Neural cell (in vitro differentiated cells): ENCODE measurements at regions not wholly inside any gene's neighbourhood (a gene's known extent, or its start where the extent isn't known, plus 50 kb on each side); places are given as distances from the start of the nearest gene placed in this dataset.

Experiments
- H2AFZ ChIP-seq: fragments of 200-600, 300-800 bp; sonication (generic), shearing (Covaris generic); 2 replicates; pipeline ENCODE4 v1.6.0; 2014; ENCODE audit warnings: low read depth, mild to moderate bottlenecking, antibody characterized with exemption, low read length, moderate library complexity
- H3F3A ChIP-seq: fragments of 200-600 bp; shearing (Covaris generic); 2 replicates; pipeline ENCODE4 v1.6.1; 2016; ENCODE audit warnings: mild to moderate bottlenecking, moderate library complexity, mixed read lengths, antibody characterized with exemption, low read length; ENCODE audit not compliant: insufficient read depth, poor library complexity, severe bottlenecking
- H3K27ac ChIP-seq: fragments of 200-600, 300-800 bp; sonication (generic), shearing (Covaris generic); 2 replicates; pipeline ENCODE4 v1.5.1; 2014; ENCODE audit warnings: mild to moderate bottlenecking, low read length, moderate library complexity
- H3K27me3 ChIP-seq: fragments of 300-800, 200-600 bp; sonication (generic), shearing (Covaris generic); 2 replicates; pipeline ENCODE4 v1.6.0; 2014; ENCODE audit warnings: mild to moderate bottlenecking, low read depth, low read length, moderate library complexity; ENCODE audit not compliant: insufficient read depth
- H3K36me3 ChIP-seq: fragments of 300-800, 200-600 bp; sonication (generic), shearing (Covaris generic); 2 replicates; pipeline ENCODE4 v1.5.1; 2014; ENCODE audit warnings: mild to moderate bottlenecking, antibody characterized with exemption, low read length, moderate library complexity; ENCODE audit not compliant: insufficient read depth
- H3K4me2 ChIP-seq: fragments of 300-800, 200-600 bp; sonication (generic), shearing (Covaris generic); 2 replicates; pipeline ENCODE4 v1.6.0; 2014; ENCODE audit warnings: mild to moderate bottlenecking, low read length
- H3K4me3 ChIP-seq: fragments of 300-800, 200-600 bp; sonication (generic), shearing (Covaris generic); 2 replicates; pipeline ENCODE4 v1.5.1; 2014; ENCODE audit warnings: mild to moderate bottlenecking, low read length, moderate library complexity
- H3K79me2 ChIP-seq: fragments of 200-600 bp; shearing (Covaris generic); replicated peaks from 2 replicates; pipeline ENCODE4 v1.6.0; 2014; ENCODE audit warnings: mild to moderate bottlenecking, low read length, moderate library complexity; ENCODE audit not compliant: insufficient read depth
- H3K9ac ChIP-seq: fragments of 300-800, 200-600 bp; sonication (generic), shearing (Covaris generic); 2 replicates; pipeline ENCODE4 v1.6.1; 2016; ENCODE audit warnings: mild to moderate bottlenecking, low read length, mixed read lengths
- H3K9me2 ChIP-seq: fragments of 200-600 bp; shearing (Covaris generic); 2 replicates; pipeline ENCODE4 v1.6.1; 2016; ENCODE audit warnings: mild to moderate bottlenecking, low read length, mixed read lengths; ENCODE audit not compliant: insufficient read depth
- H3K9me3 ChIP-seq: fragments of 200-600, 300-800 bp; sonication (generic), shearing (Covaris generic); 2 replicates; pipeline ENCODE4 v1.6.1; 2016; ENCODE audit warnings: mild to moderate bottlenecking, mixed run types, low read length, moderate library complexity, mixed read lengths
- H4K20me1 ChIP-seq: fragments of 200-600 bp; shearing (Covaris generic); 2 replicates; pipeline ENCODE4 v1.6.1; 2016; ENCODE audit warnings: mild to moderate bottlenecking, mixed run types; ENCODE audit not compliant: insufficient read depth
- EP300 ChIP-seq: fragments of 450-650 bp; conservative IDR thresholded peaks from 2 replicates; pipeline ENCODE4 v1.6.1; 2014; ENCODE audit warnings: antibody characterized with exemption, mild to moderate bottlenecking, moderate library complexity; ENCODE audit not compliant: poor library complexity, severe bottlenecking
- EZH2 ChIP-seq: fragments of 200-600, 300-800 bp; shearing (Covaris generic), sonication (generic); IDR thresholded peaks from 2 replicates; pipeline ENCODE4 v1.6.1; 2014; ENCODE audit warnings: antibody characterized with exemption, low read length, borderline replicate concordance, mild to moderate bottlenecking; ENCODE audit not compliant: insufficient read depth, poor library complexity, severe bottlenecking
- MXI1 ChIP-seq: fragments of 450-650 bp; conservative IDR thresholded peaks from 2 replicates; pipeline ENCODE4 v1.6.1; 2014; ENCODE audit warnings: antibody characterized with exemption, mild to moderate bottlenecking; ENCODE audit not compliant: poor library complexity, severe bottlenecking
- POLR2AphosphoS5 ChIP-seq: IDR thresholded peaks from 2 replicates; pipeline ENCODE4 v1.6.1; 2012
- RAD21 ChIP-seq: fragments of 450-650 bp; conservative IDR thresholded peaks from 2 replicates; pipeline ENCODE4 v1.6.1; 2014; ENCODE audit warnings: antibody characterized with exemption, mild to moderate bottlenecking, moderate library complexity
- SMC3 ChIP-seq: fragments of 450-650 bp; conservative IDR thresholded peaks from 2 replicates; pipeline ENCODE4 v1.6.1; 2014; ENCODE audit warnings: antibody characterized with exemption, mild to moderate bottlenecking, moderate library complexity; ENCODE audit not compliant: poor library complexity
- TAF1 ChIP-seq: IDR thresholded peaks from 2 replicates; pipeline ENCODE4 v1.6.1; 2012; ENCODE audit warnings: low read depth
- TF ChIP-seq, protein P1 (sequence below): IDR thresholded peaks from 2 replicates; pipeline ENCODE4 v1.6.1; 2012; ENCODE audit warnings: borderline replicate concordance
- TF ChIP-seq, protein P2 (sequence below): fragments of 450-650 bp; IDR thresholded peaks from 2 replicates; pipeline ENCODE4 v1.5.1; 2014; ENCODE audit warnings: antibody characterized with exemption, mild to moderate bottlenecking, moderate library complexity; ENCODE audit not compliant: poor library complexity, severe bottlenecking

DNA sequence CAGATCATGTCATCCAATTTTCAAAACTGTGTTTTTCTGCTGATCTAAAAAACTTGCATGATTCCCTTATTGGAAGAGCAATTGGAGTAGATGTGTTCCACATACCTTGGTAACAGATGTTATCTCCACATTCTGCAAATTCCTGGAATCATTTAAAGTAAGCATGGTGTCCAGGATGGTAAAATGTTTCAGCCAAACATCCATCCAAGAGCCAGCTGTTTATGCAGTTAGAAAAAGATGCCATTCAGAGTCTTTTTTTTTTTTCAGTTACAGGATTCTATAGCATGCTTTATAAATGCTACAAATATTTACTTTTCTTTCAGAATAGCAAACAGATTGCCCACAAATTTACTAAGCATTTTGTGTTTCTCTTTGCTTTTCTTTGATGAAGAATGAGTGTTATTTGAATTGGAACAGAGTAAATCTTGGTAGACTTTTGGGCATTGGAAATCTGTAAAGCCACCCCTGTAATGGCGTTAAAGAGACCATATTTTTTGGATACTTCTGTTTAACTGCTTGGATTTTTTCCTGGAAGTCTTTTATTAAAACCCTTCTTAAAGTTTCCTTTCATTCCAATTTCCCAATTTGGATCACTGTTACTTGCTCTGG lies 149.8 kb downstream of the GNAT3 start:
- H4K20me1 ChIP-seq: no peaks in the 10 kb centered on the region
- H3K4me3 ChIP-seq: no peak overlapping the region
- no peak overlapping the region for H3K9ac ChIP-seq
- no peaks in the 10 kb centered on the region for H3K9me3 ChIP-seq
- no peaks in the 10 kb centered on the region for H3K36me3 ChIP-seq
- H3K9me2 ChIP-seq: no peaks in the 10 kb centered on the region
- no peaks in the 10 kb centered on the region for H3K79me2 ChIP-seq
- H3K4me2 ChIP-seq: no peak overlapping the region
- TF ChIP-seq RAD21 (no peak), MXI1 (no peak), EZH2 (no peak)
- H3K27me3 ChIP-seq: no peaks in the 10 kb centered on the region
- H3F3A ChIP-seq: no peaks in the 10 kb centered on the region
- H2AFZ ChIP-seq: no peak overlapping the region
- no peak overlapping the region for H3K27ac ChIP-seq

DNA sequence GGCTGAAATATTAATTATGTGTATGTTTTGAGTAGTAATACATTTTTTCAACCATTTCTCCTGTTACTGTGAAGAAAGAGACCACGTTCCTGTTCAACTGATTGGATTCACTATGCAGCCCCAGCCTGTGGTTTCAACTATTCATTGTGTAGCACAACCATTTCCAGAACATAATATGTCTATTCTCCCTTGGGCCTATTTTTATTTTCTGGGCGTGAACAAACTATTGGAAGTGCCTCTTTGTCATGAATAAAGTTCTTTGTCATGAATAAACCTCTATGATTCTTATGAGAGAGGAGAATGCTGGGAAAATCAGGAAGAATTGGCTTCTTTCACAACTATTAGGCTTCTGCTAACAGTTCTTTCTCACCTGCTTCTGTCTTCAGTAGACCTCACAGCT lies 152.4 kb downstream of the GNAT3 start:
- Histone ChIP-seq H3K36me3 (no peaks in the 10 kb centered on the region), H2AFZ (no peak overlapping the region), H3K4me2 (no peak overlapping the region)

More for the DNA sequence above, 152.4 kb downstream of the GNAT3 start:
- H3K27me3 ChIP-seq: no peaks in the 10 kb centered on the region
- TF ChIP-seq EP300 (no peak), RAD21 (no peak), TAF1 (no peak), POLR2AphosphoS5 (no peak), MXI1 (no peak), SMC3 (no peak), EZH2 (no peak)
- TF ChIP-seq, protein P1, sequence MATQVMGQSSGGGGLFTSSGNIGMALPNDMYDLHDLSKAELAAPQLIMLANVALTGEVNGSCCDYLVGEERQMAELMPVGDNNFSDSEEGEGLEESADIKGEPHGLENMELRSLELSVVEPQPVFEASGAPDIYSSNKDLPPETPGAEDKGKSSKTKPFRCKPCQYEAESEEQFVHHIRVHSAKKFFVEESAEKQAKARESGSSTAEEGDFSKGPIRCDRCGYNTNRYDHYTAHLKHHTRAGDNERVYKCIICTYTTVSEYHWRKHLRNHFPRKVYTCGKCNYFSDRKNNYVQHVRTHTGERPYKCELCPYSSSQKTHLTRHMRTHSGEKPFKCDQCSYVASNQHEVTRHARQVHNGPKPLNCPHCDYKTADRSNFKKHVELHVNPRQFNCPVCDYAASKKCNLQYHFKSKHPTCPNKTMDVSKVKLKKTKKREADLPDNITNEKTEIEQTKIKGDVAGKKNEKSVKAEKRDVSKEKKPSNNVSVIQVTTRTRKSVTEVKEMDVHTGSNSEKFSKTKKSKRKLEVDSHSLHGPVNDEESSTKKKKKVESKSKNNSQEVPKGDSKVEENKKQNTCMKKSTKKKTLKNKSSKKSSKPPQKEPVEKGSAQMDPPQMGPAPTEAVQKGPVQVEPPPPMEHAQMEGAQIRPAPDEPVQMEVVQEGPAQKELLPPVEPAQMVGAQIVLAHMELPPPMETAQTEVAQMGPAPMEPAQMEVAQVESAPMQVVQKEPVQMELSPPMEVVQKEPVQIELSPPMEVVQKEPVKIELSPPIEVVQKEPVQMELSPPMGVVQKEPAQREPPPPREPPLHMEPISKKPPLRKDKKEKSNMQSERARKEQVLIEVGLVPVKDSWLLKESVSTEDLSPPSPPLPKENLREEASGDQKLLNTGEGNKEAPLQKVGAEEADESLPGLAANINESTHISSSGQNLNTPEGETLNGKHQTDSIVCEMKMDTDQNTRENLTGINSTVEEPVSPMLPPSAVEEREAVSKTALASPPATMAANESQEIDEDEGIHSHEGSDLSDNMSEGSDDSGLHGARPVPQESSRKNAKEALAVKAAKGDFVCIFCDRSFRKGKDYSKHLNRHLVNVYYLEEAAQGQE: no peak
- TF ChIP-seq, protein P2, sequence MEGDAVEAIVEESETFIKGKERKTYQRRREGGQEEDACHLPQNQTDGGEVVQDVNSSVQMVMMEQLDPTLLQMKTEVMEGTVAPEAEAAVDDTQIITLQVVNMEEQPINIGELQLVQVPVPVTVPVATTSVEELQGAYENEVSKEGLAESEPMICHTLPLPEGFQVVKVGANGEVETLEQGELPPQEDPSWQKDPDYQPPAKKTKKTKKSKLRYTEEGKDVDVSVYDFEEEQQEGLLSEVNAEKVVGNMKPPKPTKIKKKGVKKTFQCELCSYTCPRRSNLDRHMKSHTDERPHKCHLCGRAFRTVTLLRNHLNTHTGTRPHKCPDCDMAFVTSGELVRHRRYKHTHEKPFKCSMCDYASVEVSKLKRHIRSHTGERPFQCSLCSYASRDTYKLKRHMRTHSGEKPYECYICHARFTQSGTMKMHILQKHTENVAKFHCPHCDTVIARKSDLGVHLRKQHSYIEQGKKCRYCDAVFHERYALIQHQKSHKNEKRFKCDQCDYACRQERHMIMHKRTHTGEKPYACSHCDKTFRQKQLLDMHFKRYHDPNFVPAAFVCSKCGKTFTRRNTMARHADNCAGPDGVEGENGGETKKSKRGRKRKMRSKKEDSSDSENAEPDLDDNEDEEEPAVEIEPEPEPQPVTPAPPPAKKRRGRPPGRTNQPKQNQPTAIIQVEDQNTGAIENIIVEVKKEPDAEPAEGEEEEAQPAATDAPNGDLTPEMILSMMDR: no peak
- no peaks in the 10 kb centered on the region for H3K9me3 ChIP-seq
- no peaks in the 10 kb centered on the region for H3F3A ChIP-seq
- H4K20me1 ChIP-seq: no peaks in the 10 kb centered on the region
- no peaks in the 10 kb centered on the region for H3K9me2 ChIP-seq
- no peak overlapping the region for H3K27ac ChIP-seq
- H3K4me3 ChIP-seq: no peak overlapping the region
- no peaks in the 10 kb centered on the region for H3K79me2 ChIP-seq
- no peak overlapping the region for H3K9ac ChIP-seq
